BLaER1 treated with 17β-estradiol and CSF1 and Interleukin-3, amounts not matched to agents 10 nM and 100 nM (cell line): ENCODE measurements at regions not wholly inside any gene's neighbourhood (a gene's known extent, or its start where the extent isn't known, plus 50 kb on each side); places are given as distances from the start of the nearest gene placed in this dataset.

Experiments used
- H3K27ac ChIP-seq, 11 experiments: shearing (Covaris generic); formaldehyde crosslinking; 2 replicates each; pipeline ENCODE4 v1.8.1; 2022
- H3K27me3 ChIP-seq, 11 experiments: shearing (Covaris generic); formaldehyde crosslinking; 2 replicates each; pipeline ENCODE4 v1.8.1; 2022
- H3K36me3 ChIP-seq, 11 experiments: shearing (Covaris generic); formaldehyde crosslinking; 2 replicates each; pipeline ENCODE4 v1.8.1; 2022
- H3K4me1 ChIP-seq, 10 experiments: shearing (Covaris generic); formaldehyde crosslinking; 2 replicates each; pipeline ENCODE4 v1.8.1; 2022
- H3K4me2 ChIP-seq, 11 experiments: shearing (Covaris generic); formaldehyde crosslinking; 2 replicates each; pipeline ENCODE4 v1.8.1; 2022
- H3K4me3 ChIP-seq, 10 experiments: shearing (Covaris generic); formaldehyde crosslinking; 2 replicates each; pipeline ENCODE4 v1.8.1; 2022
- H3K9ac ChIP-seq, 11 experiments: shearing (Covaris generic); formaldehyde crosslinking; 2 replicates each; pipeline ENCODE4 v1.8.1; 2022
- H3K9me3 ChIP-seq, 11 experiments: shearing (Covaris generic); formaldehyde crosslinking; replicated peaks in 1 of 11; 2 replicates each; pipeline ENCODE4 v1.8.1; 2022
- H4K20me1 ChIP-seq, 11 experiments: shearing (Covaris generic); formaldehyde crosslinking; 2 replicates each; pipeline ENCODE4 v1.8.1; 2022
- Cebpa-rat ChIP-seq, 11 experiments: shearing (Covaris generic); IDR thresholded peaks; 2 replicates each; pipeline ENCODE4 v1.8.1; 2022

DNA sequence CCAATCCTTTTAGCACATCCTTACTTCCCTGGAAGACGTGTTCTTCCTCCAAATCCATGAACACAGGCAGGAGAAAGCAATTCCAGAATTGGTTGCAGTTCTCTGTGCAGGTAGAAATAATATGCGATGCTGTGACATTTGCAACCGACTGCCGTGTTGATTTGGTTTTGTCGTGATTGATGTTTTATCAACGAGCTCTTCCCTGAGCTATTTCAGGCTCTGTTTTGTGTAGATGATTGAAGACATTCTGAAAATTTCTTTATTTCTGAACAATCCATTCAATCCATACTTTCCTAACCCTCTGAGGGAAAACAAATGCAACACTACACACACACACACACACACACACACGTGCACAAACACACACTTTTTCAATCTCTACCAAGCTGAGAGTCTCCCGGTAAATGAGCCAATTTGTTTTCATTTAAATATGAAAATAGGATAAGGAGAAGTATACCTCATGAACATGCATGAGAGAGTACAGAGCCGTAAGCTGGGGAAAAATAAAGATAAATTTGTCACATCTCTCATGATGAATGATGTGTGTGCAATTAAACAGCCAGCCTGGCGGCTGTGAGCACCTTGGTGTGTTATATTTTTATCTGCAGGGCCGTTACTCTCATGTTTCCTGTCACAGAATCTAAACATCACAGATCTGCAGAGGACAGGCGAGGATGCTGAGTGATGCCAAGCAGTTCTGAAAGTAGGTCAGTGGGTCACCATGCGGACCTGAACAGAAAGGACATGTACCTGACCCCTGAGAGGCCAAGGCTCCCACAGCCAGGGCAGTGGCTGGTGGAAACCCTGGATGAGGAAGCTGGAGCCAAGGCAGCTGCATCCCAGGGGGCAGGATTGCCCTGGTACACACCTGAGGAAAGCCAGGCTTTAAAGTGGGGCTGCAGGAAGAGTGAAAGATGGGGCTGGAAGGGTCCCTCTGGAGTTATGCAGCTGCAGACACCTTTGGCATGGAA lies 64.8 kb downstream of the PDCL3 start:
- H3K9ac ChIP-seq = no peak overlapping the region; a peak in 1 of 22 replicates
- H3K4me2 ChIP-seq = peak overlapping the region in 9 of 11 experiments; percentile 0 to 75 (median 55); a peak in 16 of 22 replicates

DNA sequence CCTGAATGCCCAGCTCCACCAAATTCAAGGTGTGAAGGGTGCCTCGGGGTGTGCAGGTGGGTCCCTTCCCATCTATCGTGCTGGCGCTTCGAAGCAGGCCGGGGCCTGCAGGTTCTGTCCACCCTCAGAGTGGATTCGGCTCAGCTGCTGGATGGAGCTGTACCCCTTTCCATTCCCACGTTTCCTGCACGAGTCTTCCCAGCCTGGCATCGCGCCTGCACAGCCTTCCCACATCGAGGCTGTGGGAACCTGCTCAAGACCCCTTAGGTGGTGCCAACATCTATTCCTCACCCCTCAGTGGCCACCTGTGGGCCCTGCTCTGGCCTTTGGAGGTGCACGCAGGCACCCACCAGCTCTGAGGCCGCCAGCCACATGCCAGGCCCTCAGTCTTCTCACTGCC lies 65.7 kb downstream of the PDCL3 start:
- Histone ChIP-seq H3K27me3 (no peaks in the 10 kb centered on the region), H3K27ac (no peak overlapping the region), H3K9me3 (no peaks in the 10 kb centered on the region; a peak in 1 of 22 replicates), H3K9ac (no peak overlapping the region), H3K36me3 (no peaks in the 10 kb centered on the region), H3K4me1 (peaks cover 0 to 29% (median 15%) of the 10 kb centered on the region in 10 experiments; a peak in 13 of 20 replicates), H3K4me2 (peak overlapping the region in 9 of 11 experiments; percentile 0 to 75 (median 55); a peak in 12 of 22 replicates), H3K4me3 (no peak overlapping the region), H4K20me1 (no peaks in the 10 kb centered on the region)
- no peak for TF ChIP-seq Cebpa-rat (IDR thresholded peaks at IDR 0.05)

More for the DNA sequence above, 64.8 kb downstream of the PDCL3 start:
- Histone ChIP-seq H3K4me1 (peaks cover 0 to 29% (median 15%) of the 10 kb centered on the region in 10 experiments; a peak in 13 of 20 replicates), H3K27ac (no peak overlapping the region), H4K20me1 (no peaks in the 10 kb centered on the region), H3K36me3 (no peaks in the 10 kb centered on the region), H3K4me3 (no peak overlapping the region), H3K9me3 (peaks cover 0 to 1% (median 0%) of the 10 kb centered on the region in 11 experiments; a peak in 2 of 22 replicates), H3K27me3 (no peaks in the 10 kb centered on the region)
- no peak for TF ChIP-seq Cebpa-rat (IDR thresholded peaks at IDR 0.05)

DNA sequence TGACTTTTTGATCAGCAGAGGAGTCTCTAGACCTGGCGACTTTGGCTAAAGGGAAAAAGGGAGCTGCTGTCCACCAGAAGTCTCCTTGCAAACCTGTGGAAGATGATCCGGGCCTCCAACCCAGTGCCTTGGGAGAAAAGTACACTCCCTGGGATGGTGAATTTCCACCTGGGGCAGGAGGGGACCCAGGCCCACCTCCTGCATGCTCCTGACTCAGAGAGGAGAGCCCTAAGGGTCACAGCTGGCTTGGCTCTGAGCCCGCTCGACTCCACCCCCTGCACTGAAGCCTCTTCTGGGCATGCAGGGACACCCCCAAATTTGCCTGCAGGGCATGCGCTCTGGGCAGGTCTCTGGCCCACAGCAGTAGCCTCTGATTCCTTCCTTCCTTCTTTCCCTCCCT lies 66.5 kb downstream of the PDCL3 start:
- no peak overlapping the region for H3K9ac ChIP-seq
- H3K4me1 ChIP-seq = peaks cover 0 to 29% (median 15%) of the 10 kb centered on the region in 10 experiments; a peak in 13 of 20 replicates
- no peaks in the 10 kb centered on the region for H3K36me3 ChIP-seq
- no peak overlapping the region for H3K4me2 ChIP-seq
- no peaks in the 10 kb centered on the region for H4K20me1 ChIP-seq
- no peak overlapping the region for H3K27ac ChIP-seq
- H3K27me3 ChIP-seq = no peaks in the 10 kb centered on the region
- no peaks in the 10 kb centered on the region; a peak in 1 of 22 replicates for H3K9me3 ChIP-seq
- TF ChIP-seq Cebpa-rat (IDR thresholded peaks at IDR 0.05) = no peak
- no peak overlapping the region for H3K4me3 ChIP-seq

DNA sequence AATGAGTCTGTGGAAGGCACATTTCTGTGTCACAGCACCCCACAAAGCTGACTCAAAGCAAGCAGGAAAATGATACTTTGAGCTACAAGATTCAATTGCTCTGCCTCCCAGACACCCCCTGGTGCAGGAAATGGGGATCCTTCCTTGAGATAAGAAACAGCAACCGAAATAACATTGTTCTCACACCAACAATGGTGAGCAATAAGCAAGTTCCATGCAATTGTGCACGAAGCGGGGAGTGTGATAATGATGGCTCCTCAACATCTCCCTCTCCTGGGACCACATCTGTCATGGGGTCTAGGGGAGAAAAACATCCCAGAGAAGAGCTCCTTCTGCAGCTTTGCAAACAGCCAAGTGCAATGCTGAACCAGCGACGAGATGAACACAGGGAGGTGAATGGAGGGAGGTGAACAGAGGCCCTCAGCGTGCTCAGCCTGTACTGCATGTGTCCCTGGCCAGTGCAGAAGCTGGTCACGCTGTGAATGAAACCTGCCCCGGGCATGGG lies 67.7 kb downstream of the PDCL3 start:
- Histone ChIP-seq H3K4me2 (0 out of 22 replicates have a peak overlapping the region, but pooled peaks of 1 of the 11 experiments have one; percentile 6), H3K4me1 (peaks cover 0 to 29% (median 15%) of the 10 kb centered on the region in 10 experiments; a peak in 13 of 20 replicates), H4K20me1 (no peaks in the 10 kb centered on the region), H3K4me3 (no peak overlapping the region), H3K9ac (no peak overlapping the region), H3K27ac (no peak overlapping the region), H3K27me3 (no peaks in the 10 kb centered on the region), H3K9me3 (no peaks in the 10 kb centered on the region; a peak in 1 of 22 replicates), H3K36me3 (no peaks in the 10 kb centered on the region)
- TF ChIP-seq Cebpa-rat (IDR thresholded peaks at IDR 0.05) = no peak

DNA sequence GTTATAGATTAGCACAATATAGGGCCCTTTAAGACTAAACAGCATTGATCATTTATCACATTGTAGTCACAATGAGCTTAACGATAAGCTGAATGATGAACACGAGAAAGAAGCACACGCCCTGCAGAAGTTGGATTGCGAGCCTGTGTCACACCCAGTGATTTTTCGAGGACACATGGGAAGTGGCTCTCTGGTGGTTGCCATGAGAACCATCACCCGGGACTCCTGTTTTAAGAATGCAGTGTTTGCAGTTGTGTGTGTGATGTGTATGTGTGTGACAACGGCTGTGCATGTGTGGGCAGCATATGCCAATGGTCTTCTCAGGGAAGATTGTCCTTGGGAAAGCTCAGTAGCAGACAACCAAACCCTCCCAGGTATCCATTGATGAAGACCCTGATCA lies 69.2 kb downstream of the PDCL3 start:
- no peak overlapping the region for H3K4me3 ChIP-seq
- peaks cover 0 to 29% (median 15%) of the 10 kb centered on the region in 10 experiments; a peak in 13 of 20 replicates for H3K4me1 ChIP-seq
- no peaks in the 10 kb centered on the region; a peak in 1 of 22 replicates for H3K9me3 ChIP-seq
- TF ChIP-seq Cebpa-rat (IDR thresholded peaks at IDR 0.05) = no peak
- H3K27me3 ChIP-seq = no peaks in the 10 kb centered on the region
- no peak overlapping the region for H3K9ac ChIP-seq
- no peak overlapping the region for H3K27ac ChIP-seq
- H4K20me1 ChIP-seq = no peaks in the 10 kb centered on the region
- H3K4me2 ChIP-seq = no peak overlapping the region
- H3K36me3 ChIP-seq = no peaks in the 10 kb centered on the region

DNA sequence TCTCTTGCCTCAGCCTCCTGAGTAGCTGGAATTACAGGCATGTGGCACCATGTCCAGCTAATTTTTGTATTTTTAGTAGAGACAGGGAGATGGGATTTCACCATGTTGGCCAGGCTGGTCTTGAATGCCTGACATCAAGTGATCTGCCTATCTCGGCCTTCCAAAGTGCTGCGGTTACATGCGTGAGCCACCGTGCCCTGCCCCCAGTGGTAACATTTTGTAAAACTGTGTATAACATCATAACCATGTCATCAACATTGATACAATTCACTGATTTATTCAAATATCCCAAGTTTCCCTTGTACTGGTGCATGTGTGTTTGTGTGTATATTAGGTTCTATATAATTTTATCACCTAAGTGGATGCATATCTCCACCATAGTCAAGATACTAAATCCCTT lies 70.0 kb downstream of the PDCL3 start:
- no peak for TF ChIP-seq Cebpa-rat (IDR thresholded peaks at IDR 0.05)
- Histone ChIP-seq H3K36me3 (no peaks in the 10 kb centered on the region), H3K4me3 (no peak overlapping the region), H3K4me2 (no peak overlapping the region), H3K27me3 (no peaks in the 10 kb centered on the region), H3K27ac (no peak overlapping the region), H3K9me3 (no peaks in the 10 kb centered on the region; a peak in 1 of 22 replicates), H3K9ac (no peak overlapping the region), H4K20me1 (no peaks in the 10 kb centered on the region), H3K4me1 (peaks cover 0 to 22% (median 11%) of the 10 kb centered on the region in 10 experiments; a peak in 13 of 20 replicates)

DNA sequence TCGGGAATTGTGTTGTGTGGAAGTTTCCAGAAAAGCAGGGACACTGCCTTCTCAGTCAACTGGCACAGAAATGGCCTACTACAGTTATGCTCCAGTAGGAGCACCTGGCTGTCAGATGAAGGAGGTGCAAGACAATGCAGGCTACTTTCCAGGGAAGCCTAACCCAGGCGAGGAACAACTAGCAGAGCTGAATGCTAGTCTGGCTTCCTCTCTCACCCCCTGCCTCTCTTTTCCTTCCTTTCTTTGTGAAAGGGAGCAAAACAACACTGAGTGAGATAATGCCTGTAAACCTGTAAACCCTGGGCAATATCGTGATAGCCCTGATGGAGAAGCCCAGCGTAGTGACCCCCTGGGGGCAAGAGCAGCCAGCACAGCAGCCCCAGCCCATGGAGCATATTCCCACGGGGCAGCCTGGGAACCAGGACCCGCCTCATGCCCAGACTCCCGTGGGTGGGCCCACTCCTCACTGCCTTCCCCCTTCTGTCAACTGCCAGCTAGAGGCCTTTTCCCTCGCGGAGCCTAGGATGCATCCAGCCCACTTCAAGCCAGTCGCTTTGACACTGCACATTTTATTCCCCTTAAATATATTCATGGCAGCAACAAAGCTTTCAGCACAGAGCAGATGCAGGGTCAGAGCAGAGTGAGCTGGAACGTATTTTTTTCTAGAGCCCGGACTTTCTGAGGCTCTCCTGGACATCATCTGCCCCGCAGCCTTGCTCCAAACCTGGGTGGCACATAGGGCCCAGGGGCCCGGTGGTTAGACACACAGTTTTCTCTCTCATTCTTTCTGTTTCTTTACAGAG lies 77.0 kb downstream of the PDCL3 start:
- Histone ChIP-seq H3K9ac (no peak overlapping the region), H3K27ac (no peak overlapping the region), H3K4me2 (peak overlapping the region in 6 of 11 experiments; percentile 7 to 73 (median 26); a peak in 7 of 22 replicates), H3K27me3 (peaks cover 0 to 14% (median 0%) of the 10 kb centered on the region in 11 experiments; a peak in 1 of 22 replicates), H3K4me1 (peaks cover 15 to 51% (median 41%) of the 10 kb centered on the region in 10 experiments), H3K36me3 (no peaks in the 10 kb centered on the region), H4K20me1 (no peaks in the 10 kb centered on the region), H3K4me3 (no peak overlapping the region), H3K9me3 (peaks cover 2 to 6% (median 4%) of the 10 kb centered on the region in 11 experiments; a peak in 18 of 22 replicates)
- TF ChIP-seq Cebpa-rat (IDR thresholded peaks at IDR 0.05) = no peak

DNA sequence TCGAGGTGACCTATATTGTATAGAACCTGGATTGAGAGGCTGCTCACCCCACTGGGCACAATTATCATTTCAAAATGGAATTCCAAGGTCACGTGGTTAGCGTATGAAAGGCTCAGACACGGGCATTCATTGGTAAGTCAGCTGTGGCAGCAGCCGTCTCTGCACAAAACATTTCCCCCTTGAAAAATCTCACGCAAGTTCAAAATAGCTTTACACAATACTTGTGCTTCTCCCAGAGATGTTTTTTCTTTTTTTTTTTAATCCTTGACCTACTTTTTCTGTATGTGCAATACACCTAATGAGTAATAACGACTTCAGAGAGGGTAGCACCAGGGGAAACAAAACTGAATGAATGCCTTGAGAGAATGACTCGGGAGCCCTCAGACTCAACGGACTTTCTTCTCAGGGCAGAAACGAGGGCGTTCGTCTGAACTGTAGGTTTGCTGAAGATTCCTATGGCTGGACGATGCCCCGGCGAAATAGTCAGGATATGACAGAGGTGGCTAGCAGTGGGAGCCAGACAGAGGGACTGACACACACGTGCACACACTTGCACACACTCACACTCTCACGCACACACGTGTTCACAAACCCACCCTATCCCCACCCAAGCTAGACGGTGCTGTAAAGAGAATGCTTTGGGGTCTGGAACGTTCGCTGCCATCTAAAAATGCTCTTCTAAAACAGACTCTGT lies 77.8 kb downstream of the PDCL3 start:
- Histone ChIP-seq H3K4me3 (no peak overlapping the region), H3K27ac (no peak overlapping the region), H3K9me3 (peaks cover 6 to 14% (median 12%) of the 10 kb centered on the region in 11 experiments; a peak in 19 of 22 replicates), H4K20me1 (no peaks in the 10 kb centered on the region), H3K36me3 (no peaks in the 10 kb centered on the region), H3K4me2 (peak overlapping the region in 6 of 11 experiments; percentile 31 to 77 (median 66); a peak in 12 of 22 replicates), H3K4me1 (peaks cover 16 to 55% (median 42%) of the 10 kb centered on the region in 10 experiments), H3K27me3 (peaks cover 0 to 14% (median 0%) of the 10 kb centered on the region in 11 experiments; a peak in 1 of 22 replicates), H3K9ac (no peak overlapping the region)
- no peak for TF ChIP-seq Cebpa-rat (IDR thresholded peaks at IDR 0.05)
